DMS114 treated with DMSO at 0.1 percent for 48 hours (cell line): ENCODE measurements at regions not wholly inside any gene's neighbourhood (a gene's known extent, or its start where the extent isn't known, plus 50 kb on each side); places are given as distances from the start of the nearest gene placed in this dataset.

Experiments
- DNase-seq: peaks from one replicate; lab custom pipeline; 2025; ENCODE audit not compliant: unreplicated experiment; lab: John Stamatoyannopoulos, UW

- no peak for DNase-seq
These were observed 548.8 kb upstream of the ADAMTS5 start for GRCh38 chr21:27515676-27516075.

DNA sequence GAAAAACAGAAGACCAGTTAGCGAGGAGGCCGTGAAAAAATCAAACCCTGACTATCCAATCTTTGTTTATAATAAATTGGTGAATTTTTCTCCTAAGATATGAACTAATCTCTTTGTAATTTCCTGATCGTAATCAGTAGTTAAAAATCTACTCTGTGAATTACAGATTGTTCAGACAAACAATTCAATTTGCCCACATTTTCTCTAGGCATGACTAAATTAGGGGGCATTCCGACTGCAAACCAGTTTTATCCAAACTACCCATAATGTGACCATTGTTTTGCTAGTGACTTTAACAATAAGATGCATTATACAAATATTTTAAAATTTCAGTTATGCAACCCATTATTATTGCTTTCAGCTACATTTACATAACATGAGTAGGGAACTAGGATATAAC lies 546.9 kb upstream of the ADAMTS5 start:
- DNase-seq: no peak

- DNase-seq: no peak
These were observed 546.1 kb upstream of the ADAMTS5 start for GRCh38 chr21:27513016-27513415.

DNA sequence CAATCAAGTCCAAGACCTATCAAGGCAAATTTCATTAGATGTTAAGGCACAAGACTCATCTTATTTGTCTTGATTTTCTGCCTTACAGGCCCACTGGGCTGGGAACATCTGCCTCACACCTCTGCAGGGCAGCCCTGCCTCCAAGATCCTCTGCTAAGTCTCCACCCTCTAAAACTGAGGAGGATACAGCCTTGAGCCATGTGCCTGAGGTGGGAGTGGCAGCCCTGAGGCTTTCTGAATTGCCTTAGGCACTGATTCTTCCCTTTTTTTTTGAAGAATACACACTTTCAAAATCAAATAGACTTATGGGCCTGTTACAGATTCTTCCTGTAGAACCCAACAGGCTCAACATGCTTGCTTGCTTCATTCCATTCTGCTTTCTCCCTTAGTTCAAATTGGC lies 544.3 kb upstream of the ADAMTS5 start:
- no peak for DNase-seq

GRCh38 chr21:27507695-27508094 lies 540.8 kb upstream of the ADAMTS5 start:
- no peak for DNase-seq

GRCh38 chr21:27505516-27505915 lies 538.6 kb upstream of the ADAMTS5 start:
- DNase-seq: no peak

DNA sequence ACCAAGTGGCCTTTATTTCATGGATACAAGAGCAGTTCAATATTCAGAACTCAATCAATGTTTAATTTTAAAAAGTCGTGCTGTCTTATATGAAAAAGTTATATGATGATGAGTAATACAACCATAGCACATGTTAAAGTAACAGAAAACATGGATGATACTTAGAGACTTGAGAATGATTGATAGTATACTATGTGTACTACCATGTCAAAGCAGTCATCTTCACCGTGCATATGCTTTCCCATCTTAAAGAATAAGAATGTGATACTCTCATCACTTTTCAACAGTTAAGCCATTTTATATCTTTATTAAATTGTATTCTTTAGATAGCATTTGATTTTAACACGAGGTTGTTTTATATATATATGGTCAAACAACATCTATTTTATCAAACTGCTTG lies 535.9 kb upstream of the ADAMTS5 start:
- no peak for DNase-seq

DNA sequence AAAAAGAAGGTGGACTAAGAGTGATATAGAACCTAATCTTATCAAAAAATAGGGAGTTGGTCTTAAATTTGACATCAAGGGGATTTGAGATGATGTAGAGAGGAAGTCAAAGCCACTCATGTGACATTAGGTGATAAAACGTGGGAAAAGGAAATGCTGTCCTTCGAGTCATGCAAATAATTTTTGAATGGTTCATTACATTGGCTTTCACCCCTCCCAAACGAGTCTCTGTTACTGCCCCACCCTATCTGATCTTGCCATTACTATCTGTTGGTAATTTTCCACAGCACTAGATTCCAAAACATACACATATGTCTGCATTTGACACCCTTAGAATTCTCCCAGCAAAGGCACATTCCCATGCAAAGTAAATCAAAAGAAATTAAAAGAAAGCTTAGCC lies 531.1 kb upstream of the ADAMTS5 start:
- DNase-seq: no peak

GRCh38 chr21:27495836-27496235 lies 528.9 kb upstream of the ADAMTS5 start:
- no peak for DNase-seq

GRCh38 chr21:27493542-27493941 lies 526.7 kb upstream of the ADAMTS5 start:
- DNase-seq: no peak

GRCh38 chr21:27487676-27488075 lies 520.8 kb upstream of the ADAMTS5 start:
- DNase-seq: no peak

DNA sequence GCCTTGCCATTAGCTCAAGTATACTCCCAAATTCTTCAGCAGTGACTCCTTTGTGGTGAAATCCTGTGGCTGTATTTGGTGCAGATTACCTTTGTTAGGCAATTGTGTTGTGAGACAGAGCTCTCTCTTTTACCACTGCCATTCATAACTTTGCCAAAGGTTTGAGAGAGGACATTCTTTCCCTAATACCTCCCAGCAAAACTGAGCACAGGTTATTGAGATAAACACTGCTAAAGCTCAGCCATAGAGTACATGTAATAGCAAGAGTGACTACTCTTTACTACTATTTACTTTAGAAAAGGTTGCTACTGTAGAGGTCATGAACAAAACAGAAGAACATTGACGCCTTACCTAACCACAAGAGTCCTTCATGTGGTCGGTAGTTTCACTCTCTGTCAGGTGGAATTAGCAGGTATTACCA lies 514.0 kb upstream of the ADAMTS5 start:
- DNase-seq: no peak

DNA sequence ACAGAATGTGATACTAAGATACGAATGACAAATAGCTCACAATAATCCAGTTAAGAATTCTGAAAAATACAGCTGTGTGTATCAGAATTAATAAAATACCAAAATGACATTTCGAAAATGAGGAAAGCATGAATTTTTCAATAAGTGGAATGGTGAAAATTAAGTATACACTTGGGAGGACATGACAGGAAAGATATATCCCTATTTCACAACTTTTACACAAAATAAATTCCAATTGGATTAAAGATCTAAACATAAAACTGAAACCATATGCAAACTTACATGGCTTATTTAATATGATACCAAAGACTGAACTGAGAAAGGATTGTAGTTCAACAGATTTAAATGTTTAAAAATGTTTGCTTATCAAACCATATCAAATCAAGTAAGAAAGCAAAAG lies 510.4 kb upstream of the ADAMTS5 start:
- no peak for DNase-seq

DNA sequence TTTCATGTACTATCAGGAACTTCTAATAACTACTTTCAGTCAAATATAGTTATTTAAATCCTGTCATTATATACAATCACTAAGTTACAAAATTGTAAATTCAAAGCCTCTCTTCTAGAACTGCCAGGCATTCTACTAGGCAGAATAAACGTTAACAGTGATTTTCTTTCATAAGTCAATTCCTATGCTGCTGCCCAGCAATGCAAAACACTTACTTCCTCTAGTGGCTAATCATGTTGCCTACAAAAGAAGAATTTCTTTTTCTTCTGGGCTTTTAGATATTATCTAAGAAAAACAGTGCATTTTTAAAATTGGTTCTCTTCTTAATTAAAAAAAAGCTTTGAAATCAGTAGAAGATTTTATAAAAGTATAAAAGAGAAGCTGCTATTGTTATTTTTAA lies 509.8 kb upstream of the ADAMTS5 start:
- no peak for DNase-seq

DNA sequence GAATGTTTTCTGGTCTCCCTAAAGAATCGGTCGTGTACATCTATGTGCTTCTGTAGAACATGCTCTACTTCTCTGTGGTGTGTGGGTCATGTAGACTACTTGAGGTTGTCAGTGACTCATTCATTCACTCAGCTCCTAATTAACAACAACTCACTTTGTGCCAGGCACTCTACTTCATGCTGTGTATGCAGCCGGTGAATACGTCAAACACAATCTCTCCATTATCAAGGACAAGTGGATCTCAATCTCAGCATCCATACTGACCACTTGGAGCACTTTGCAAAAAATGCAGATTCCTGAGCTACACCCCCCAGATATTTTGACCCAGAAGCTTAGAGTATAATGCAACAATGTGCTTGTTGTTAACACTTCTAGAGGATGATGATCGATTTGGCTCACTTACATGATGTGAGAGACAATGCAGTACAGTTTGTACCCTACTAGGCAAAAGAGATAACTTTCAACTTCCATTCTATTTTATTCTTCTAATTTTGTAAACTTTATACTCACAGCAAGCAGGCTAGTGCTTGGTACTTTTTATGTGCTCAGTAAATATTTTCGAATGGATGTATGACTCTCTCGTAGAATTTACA lies 508.6 kb upstream of the ADAMTS5 start:
- no peak for DNase-seq

- DNase-seq: no peak
These were observed 500.5 kb upstream of the ADAMTS5 start for GRCh38 chr21:27467366-27467765.

GRCh38 chr21:27466140-27466539 lies 499.3 kb upstream of the ADAMTS5 start:
- no peak for DNase-seq

DNA sequence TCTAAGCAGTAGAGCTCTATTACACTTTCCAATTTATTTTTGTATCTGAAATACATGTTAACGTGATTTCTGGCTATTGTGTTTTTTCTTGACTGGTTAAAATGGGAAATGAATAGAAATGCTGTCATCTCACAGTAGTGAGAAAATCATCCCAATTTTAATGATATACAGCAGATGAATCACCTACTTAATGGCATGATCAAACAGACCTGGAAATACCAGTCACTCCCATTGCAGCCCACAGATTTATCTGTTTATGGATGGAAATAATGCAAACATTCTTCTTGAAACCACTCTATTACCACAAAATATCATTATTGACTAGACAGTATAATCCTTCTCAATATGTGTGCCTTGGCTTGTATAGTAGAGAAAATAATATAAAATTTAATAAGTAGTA lies 497.8 kb upstream of the ADAMTS5 start:
- no peak for DNase-seq

DNA sequence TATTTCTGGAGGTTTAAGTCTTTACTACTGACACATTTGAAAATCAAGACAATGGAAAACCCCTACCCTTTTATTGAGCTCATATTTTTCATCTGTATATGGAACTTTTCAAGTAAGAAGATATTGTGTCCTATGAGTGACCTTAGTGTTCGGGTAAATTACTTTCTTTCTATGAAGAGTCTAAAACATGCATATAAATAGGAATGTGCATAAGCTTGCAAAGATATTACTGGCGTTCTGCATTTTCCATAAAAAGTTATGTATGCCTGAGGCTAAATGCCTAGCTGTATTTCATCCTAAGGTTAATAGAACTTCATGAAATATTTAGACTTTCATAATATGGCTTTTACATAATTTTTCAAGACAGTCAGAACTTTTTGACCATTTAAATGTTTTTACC lies 495.8 kb upstream of the ADAMTS5 start:
- no peak for DNase-seq

- DNase-seq: no peak
These were observed 487.3 kb upstream of the ADAMTS5 start for GRCh38 chr21:27454234-27454633.

GRCh38 chr21:27451116-27451515 lies 484.2 kb upstream of the ADAMTS5 start:
- DNase-seq: no peak

- no peak for DNase-seq
These were observed 483.3 kb upstream of the ADAMTS5 start for GRCh38 chr21:27450216-27450615.

GRCh38 chr21:27448960-27449359 lies 482.1 kb upstream of the ADAMTS5 start:
- no peak for DNase-seq

- no peak for DNase-seq
These were observed 481.0 kb upstream of the ADAMTS5 start for GRCh38 chr21:27447843-27448242.
